B cell (primary cell): ENCODE measurements at regions not wholly inside any gene's neighbourhood (a gene's known extent, or its start where the extent isn't known, plus 50 kb on each side); places are given as distances from the start of the nearest gene placed in this dataset.

Source experiments
- ATAC-seq: fragments of 200-7000 bp; cut with Tn5 transposase; one replicate; pipeline ENCODE4 v1.10.0; 2021; ENCODE audit warnings: low read depth, mild to moderate bottlenecking, moderate number of reproducible peaks, moderate library complexity
- CTCF ChIA-PET: fragments of 350-600 bp; sonication (Branson Sonifier 250); formaldehyde crosslinking; loops from one replicate; lab custom pipeline; 2021; ENCODE audit warnings: antibody characterized with exemption, inconsistent platforms; lab: Charles Lee
- POLR2A ChIA-PET: fragments of 350-600 bp; sonication (Branson Sonifier 250); formaldehyde crosslinking; loops from one replicate; lab custom pipeline; 2021; ENCODE audit warnings: antibody characterized with exemption; lab: Charles Lee
- DNase-seq: peaks from one replicate; pipeline ENCODE4 v3.0.0; 2013
- H2AFZ ChIP-seq: 2 replicates; pipeline ENCODE4 v1.6.1; 2012; ENCODE audit warnings: mild to moderate bottlenecking, low read depth, low read length; ENCODE audit not compliant: insufficient read depth, poor library complexity, severe bottlenecking
- H3K27ac ChIP-seq, 2 donors: 1 replicate in 1 of 2; 2 replicates in 1 of 2; pipeline ENCODE4 v1.5.1; 2012 to 2013; ENCODE audit warnings: low read length in 2 of 2, mild to moderate bottlenecking in 2 of 2, moderate library complexity in 1 of 2
- H3K27me3 ChIP-seq, 4 experiments: fragments of 200-600 bp in 1 of 4; sonication (generic) in 1 of 4; replicated peaks in 1 of 4; 1 replicate in 2 of 4; 2 replicates in 2 of 4; pipeline versions ENCODE4 v1.6.1 to v1.7.0; 2013 to 2016; ENCODE audit warnings: low read length in 3 of 4, mild to moderate bottlenecking in 2 of 4, mixed read lengths in 1 of 4, moderate library complexity in 1 of 4; ENCODE audit not compliant: insufficient read depth in 4 of 4, control insufficient read depth in 3 of 4; ENCODE audit errors: control extremely low read depth in 1 of 4
- H3K36me3 ChIP-seq, 2 experiments: replicated peaks in 1 of 2; 1 replicate in 1 of 2; 2 replicates in 1 of 2; pipeline versions ENCODE4 v1.6.1 to v1.7.1; 2013; ENCODE audit warnings: low read length in 1 of 2; ENCODE audit not compliant: insufficient read depth in 2 of 2, control insufficient read depth in 1 of 2; ENCODE audit errors: control extremely low read depth in 1 of 2, extremely low read depth in 1 of 2
- H3K4me1 ChIP-seq, 2 donors: fragments of 200-600 bp in 1 of 2; sonication (generic) in 1 of 2; 1 replicate in 1 of 2; 2 replicates in 1 of 2; pipeline versions ENCODE4 v1.5.1 to v1.6.1; 2013 to 2017; ENCODE audit warnings: low read length in 2 of 2; ENCODE audit not compliant: control insufficient read depth in 2 of 2, insufficient read depth in 2 of 2
- H3K4me2 ChIP-seq: replicated peaks from 2 replicates; pipeline ENCODE3; 2012; ENCODE audit warnings: mild to moderate bottlenecking, low read depth, low read length; ENCODE audit not compliant: poor library complexity, severe bottlenecking
- H3K4me3 ChIP-seq, 5 experiments: fragments of 200-600 bp in 1 of 5; sonication (generic) in 1 of 5; 1 replicate in 3 of 5; 2 replicates in 2 of 5; pipeline versions ENCODE4 v1.5.1 to v1.7.0; 2011 to 2016; ENCODE audit warnings: low read length in 4 of 5, mild to moderate bottlenecking in 4 of 5, low read depth in 2 of 5, control low read depth in 1 of 5, moderate library complexity in 1 of 5; ENCODE audit not compliant: insufficient read depth in 1 of 5; ENCODE audit errors: control extremely low read depth in 1 of 5, extremely low read depth in 1 of 5
- H3K79me2 ChIP-seq: fragments of 200-600 bp; sonication (generic); one replicate; pipeline ENCODE4 v1.6.0; 2016; ENCODE audit warnings: low read length; ENCODE audit not compliant: control insufficient read depth, insufficient read depth
- H3K9ac ChIP-seq: fragments of 200-600 bp; sonication (generic); 2 replicates; pipeline ENCODE4 v1.6.1; 2017; ENCODE audit warnings: mild to moderate bottlenecking, low read length, moderate library complexity
- H3K9me3 ChIP-seq, 3 donors: one replicate each; pipeline versions ENCODE4 v1.6.1 to v1.7.1; 2013; ENCODE audit warnings: low read length in 2 of 3; ENCODE audit not compliant: control insufficient read depth in 2 of 3, insufficient read depth in 1 of 3; ENCODE audit errors: control extremely low read depth in 1 of 3
- H4K20me1 ChIP-seq: 2 replicates; pipeline ENCODE4 v1.6.0; 2012; ENCODE audit warnings: mild to moderate bottlenecking, low read length; ENCODE audit not compliant: insufficient read depth, control insufficient read depth, poor library complexity, severe bottlenecking
- H3K27ac Mint-ChIP-seq: one replicate; pipeline ENCODE4 v1.8.0; 2021; ENCODE audit warnings: mixed read lengths
- H3K27me3 Mint-ChIP-seq: one replicate; pipeline ENCODE4 v1.8.0; 2021; ENCODE audit warnings: mixed read lengths
- H3K4me1 Mint-ChIP-seq: one replicate; pipeline ENCODE4 v1.8.0; 2021; ENCODE audit warnings: mixed read lengths
- H3K4me3 Mint-ChIP-seq: one replicate; pipeline ENCODE4 v1.8.0; 2021; ENCODE audit warnings: mixed read lengths
- H3K9me3 Mint-ChIP-seq: one replicate; pipeline ENCODE4 v1.8.0; 2022; ENCODE audit warnings: mixed read lengths; ENCODE audit not compliant: insufficient read depth
- CTCF ChIP-seq: fragments of 200-600 bp; IDR thresholded peaks from one replicate; pipeline ENCODE4 v1.8.0; 2022; ENCODE audit warnings: antibody characterized with exemption, mild to moderate bottlenecking
- EZH2 ChIP-seq: IDR thresholded peaks from 2 replicates; pipeline ENCODE4 v1.6.1; 2012; ENCODE audit warnings: borderline replicate concordance, low read depth, mild to moderate bottlenecking, moderate library complexity, low read length; ENCODE audit not compliant: insufficient read depth, poor library complexity, severe bottlenecking
- WGBS: methylation state at CpG from one replicate; pipeline ENCODE4 v1.1.5; 2013; ENCODE audit warnings: missing lambda C conversion rate; ENCODE audit not compliant: insufficient coverage; 5-methylcytosine and 5-hydroxymethylcytosine counted together
- intact Hi-C: fragments of 100-400 bp; cut with micrococcal nuclease; formaldehyde crosslinking; loops from one replicate; pipeline ENCODE4 v1.10.0; 2022

GRCh38 chr9:30995956-30996738 is 1388.3 kb upstream of the ACO1 start:
- no peaks in the 10 kb centered on the region for H4K20me1 ChIP-seq
- POLR2A ChIA-PET, result no interaction called here
- 75% methylated on average over 1 of the region's 5 CpGs for WGBS
- CTCF ChIA-PET, result no interaction called here
- no peaks in the 10 kb centered on the region for H3K36me3 ChIP-seq
- no peaks in the 10 kb centered on the region for H3K27me3 ChIP-seq
- Mint-ChIP-seq H3K27ac (no peak overlapping the region), H3K9me3 (no peaks in the 10 kb centered on the region), H3K27me3 (no peaks in the 10 kb centered on the region), H3K4me1 (no peaks in the 10 kb centered on the region), H3K4me3 (no peak overlapping the region)
- H3K79me2 ChIP-seq, result no peaks in the 10 kb centered on the region
- intact Hi-C loops, result no loop called here
- H3K4me3 ChIP-seq, result no peak overlapping the region
- DNase-seq, result no peak
- TF ChIP-seq CTCF, result no peak
- no peak for TF ChIP-seq EZH2
- no peaks in the 10 kb centered on the region for H3K9me3 ChIP-seq
- no peak overlapping the region for H3K4me2 ChIP-seq
- no peaks in the 10 kb centered on the region for H3K4me1 ChIP-seq
- no peak for ATAC-seq
- H2AFZ ChIP-seq, result no peak overlapping the region
- no peak overlapping the region for H3K27ac ChIP-seq
- H3K9ac ChIP-seq, result no peak overlapping the region

GRCh38 chr9:30996761-30997160 is 1387.7 kb upstream of the ACO1 start:
- POLR2A ChIA-PET, result no interaction called here
- CTCF ChIA-PET, result no interaction called here
- H3K4me2 ChIP-seq, result no peak overlapping the region
- WGBS, result no CpG with 5 or more reads among the region's 1 CpG
- no peaks in the 10 kb centered on the region for H3K4me1 Mint-ChIP-seq
- no peak overlapping the region for H3K9ac ChIP-seq
- H3K79me2 ChIP-seq, result no peaks in the 10 kb centered on the region
- H3K4me1 ChIP-seq, result no peaks in the 10 kb centered on the region
- no peak overlapping the region for H3K27ac ChIP-seq
- ATAC-seq (no peak), DNase-seq (no peak)
- intact Hi-C loops, result no loop called here
- H3K4me3 ChIP-seq, result no peak overlapping the region
- TF ChIP-seq CTCF (no peak), EZH2 (no peak)
- H3K4me3 Mint-ChIP-seq, result no peak overlapping the region
- no peaks in the 10 kb centered on the region for H3K36me3 ChIP-seq
- no peaks in the 10 kb centered on the region for H3K9me3 Mint-ChIP-seq
- H3K27me3 Mint-ChIP-seq, result no peaks in the 10 kb centered on the region
- H3K27me3 ChIP-seq, result no peaks in the 10 kb centered on the region
- no peak overlapping the region for H3K27ac Mint-ChIP-seq
- no peaks in the 10 kb centered on the region for H3K9me3 ChIP-seq
- H2AFZ ChIP-seq, result no peak overlapping the region
- no peaks in the 10 kb centered on the region for H4K20me1 ChIP-seq
